Adipocyte (in vitro differentiated cells): ENCODE measurements at regions not wholly inside any gene's neighbourhood (a gene's known extent, or its start where the extent isn't known, plus 50 kb on each side); places are given as distances from the start of the nearest gene placed in this dataset.

ENCODE experiments used
- DNase-seq: peaks from one replicate; pipeline ENCODE4 v3.0.0-alpha.2; 2015; ENCODE audit warnings: low read depth
- H3K27me3 ChIP-seq: replicated peaks from 2 replicates; pipeline ENCODE4 v1.7.0; 2013; ENCODE audit warnings: mild to moderate bottlenecking, low read length, moderate library complexity; ENCODE audit not compliant: control insufficient read depth, insufficient read depth
- H3K36me3 ChIP-seq: 2 replicates; pipeline ENCODE4 v1.7.0; 2013; ENCODE audit warnings: low read length, mild to moderate bottlenecking, moderate library complexity; ENCODE audit not compliant: control insufficient read depth, insufficient read depth, severe bottlenecking
- H3K4me1 ChIP-seq: 2 replicates; pipeline ENCODE4 v1.7.0; 2013; ENCODE audit warnings: mild to moderate bottlenecking, low read length, moderate library complexity; ENCODE audit not compliant: control insufficient read depth, insufficient read depth
- H3K4me3 ChIP-seq: 2 replicates; pipeline ENCODE4 v1.7.0; 2013; ENCODE audit warnings: mild to moderate bottlenecking, low read length, moderate library complexity
- H3K9ac ChIP-seq: 2 replicates; pipeline ENCODE4 v1.7.0; 2013; ENCODE audit warnings: mild to moderate bottlenecking, low read length, moderate library complexity
- H3K9me3 ChIP-seq: 2 replicates; pipeline ENCODE4 v1.7.0; 2013; ENCODE audit warnings: mild to moderate bottlenecking, low read length, moderate library complexity; ENCODE audit not compliant: control insufficient read depth

DNA sequence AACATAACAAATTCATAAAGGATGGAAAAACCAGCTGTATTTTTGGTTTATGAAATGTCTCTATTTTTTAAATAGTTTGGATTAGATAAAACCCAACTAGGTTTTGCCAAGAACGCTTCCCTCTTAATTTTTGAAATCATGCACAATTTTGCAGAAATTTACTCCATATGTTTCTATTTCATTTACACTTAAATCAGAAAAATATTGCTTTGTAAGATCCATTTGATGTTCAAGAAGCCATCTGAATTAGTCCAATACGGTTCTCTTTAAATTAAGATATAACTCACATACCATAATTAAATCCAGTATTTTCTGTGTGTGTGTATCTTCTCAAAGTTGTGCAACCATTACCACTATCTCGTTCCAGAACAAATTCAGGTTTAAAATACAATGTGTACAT, 78.6 kb upstream of the FBXL7 start:
- no peaks in the 10 kb centered on the region for H3K36me3 ChIP-seq
- peaks cover 43% of the 10 kb centered on the region for H3K4me1 ChIP-seq
- H3K4me3 ChIP-seq = no peak overlapping the region
- no peaks in the 10 kb centered on the region for H3K9me3 ChIP-seq
- H3K9ac ChIP-seq = peak overlapping the region; percentile 55
- H3K27me3 ChIP-seq = no peaks in the 10 kb centered on the region
- DNase-seq = no peak

DNA sequence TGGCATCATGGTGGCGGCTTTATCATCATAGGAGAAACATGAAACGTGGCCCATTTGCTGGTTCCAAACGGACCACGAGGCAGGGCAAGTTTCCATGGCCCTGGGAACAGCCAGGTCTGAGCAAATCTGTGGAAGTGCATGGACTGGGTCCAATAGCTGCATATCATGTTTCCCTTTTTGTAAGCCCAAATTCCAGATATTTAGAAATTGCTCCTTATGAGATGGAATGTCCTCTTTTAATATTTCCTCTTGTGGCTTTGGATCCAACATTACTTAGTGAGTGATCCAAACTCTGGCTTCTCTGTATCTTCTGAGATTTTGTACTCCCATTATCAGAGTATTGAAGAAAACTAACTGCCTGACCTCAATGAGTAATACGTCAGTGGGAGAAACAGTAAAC, 79.8 kb upstream of the FBXL7 start:
- no peaks in the 10 kb centered on the region for H3K36me3 ChIP-seq
- no peaks in the 10 kb centered on the region for H3K27me3 ChIP-seq
- DNase-seq = no peak
- H3K4me1 ChIP-seq = peaks cover 39% of the 10 kb centered on the region
- no peak overlapping the region for H3K4me3 ChIP-seq
- H3K9ac ChIP-seq = no peak overlapping the region
- no peaks in the 10 kb centered on the region for H3K9me3 ChIP-seq

DNA sequence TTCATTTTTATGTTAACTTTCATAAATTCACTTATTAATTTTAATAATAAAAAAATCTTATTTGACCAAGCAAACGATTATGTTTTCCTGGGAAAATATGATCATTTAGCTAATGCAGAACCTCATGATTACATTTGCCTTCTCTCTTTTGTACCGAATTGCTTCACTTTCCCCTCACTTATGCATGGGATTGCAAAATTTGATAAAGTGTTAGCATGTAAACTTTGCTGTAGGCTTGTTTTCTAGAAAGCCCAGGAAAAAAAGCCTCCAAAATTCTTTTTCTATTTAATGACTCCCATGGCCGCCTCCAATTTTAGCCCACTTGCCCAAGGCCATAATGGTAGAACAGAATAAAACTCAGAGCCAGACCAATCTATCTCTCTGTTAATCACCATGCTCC, 82.8 kb upstream of the FBXL7 start:
- no peaks in the 10 kb centered on the region for H3K9me3 ChIP-seq
- H3K36me3 ChIP-seq = no peaks in the 10 kb centered on the region
- no peak for DNase-seq
- H3K4me3 ChIP-seq = no peak overlapping the region
- peaks cover 25% of the 10 kb centered on the region for H3K4me1 ChIP-seq
- peaks cover 3% of the 10 kb centered on the region for H3K27me3 ChIP-seq
- H3K9ac ChIP-seq = no peak overlapping the region

DNA sequence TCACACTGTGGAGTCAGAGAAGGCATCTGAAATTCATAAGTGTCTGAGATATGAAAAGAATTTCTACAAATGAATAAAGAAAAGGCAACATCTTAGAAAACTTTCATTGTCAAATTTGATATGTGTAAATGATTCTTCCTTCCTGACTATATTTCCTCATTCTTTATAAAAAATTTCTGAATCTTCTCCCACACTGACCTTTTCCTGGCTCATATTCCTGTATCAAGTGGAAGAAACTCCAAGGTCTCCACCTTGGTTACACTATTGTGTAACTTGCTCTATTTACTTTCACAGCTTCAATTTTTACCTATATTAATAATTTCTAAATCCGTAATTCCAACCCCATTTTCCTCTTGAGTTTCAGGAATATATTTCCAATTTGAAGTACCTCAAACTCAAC, 93.5 kb upstream of the FBXL7 start:
- DNase-seq = no peak
- no peak overlapping the region for H3K9ac ChIP-seq
- H3K4me1 ChIP-seq = no peaks in the 10 kb centered on the region
- H3K4me3 ChIP-seq = no peak overlapping the region
- no peaks in the 10 kb centered on the region for H3K27me3 ChIP-seq
- peaks cover 15% of the 10 kb centered on the region for H3K9me3 ChIP-seq
- no peaks in the 10 kb centered on the region for H3K36me3 ChIP-seq

DNA sequence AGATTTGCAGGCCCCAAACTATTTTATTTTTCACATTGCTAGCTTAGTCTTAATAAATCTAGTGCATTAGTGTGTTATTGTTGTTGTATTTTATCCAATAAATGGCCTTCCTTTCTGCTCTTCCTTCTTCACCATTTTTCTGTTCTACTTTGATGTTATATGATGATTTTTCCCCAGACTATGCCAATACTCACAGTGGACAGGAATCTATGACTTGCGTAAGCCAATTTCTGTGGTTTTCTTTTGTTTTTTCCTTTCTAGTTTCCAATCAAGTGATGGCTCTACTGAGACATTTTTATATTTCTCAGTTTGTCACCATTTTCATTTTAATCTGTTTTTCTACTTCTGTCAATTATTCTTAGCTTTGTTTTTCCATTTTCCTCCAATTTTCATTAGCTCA, 106.8 kb upstream of the FBXL7 start:
- H3K9ac ChIP-seq = no peak overlapping the region
- peaks cover 18% of the 10 kb centered on the region for H3K4me1 ChIP-seq
- no peak for DNase-seq
- no peaks in the 10 kb centered on the region for H3K36me3 ChIP-seq
- no peak overlapping the region for H3K4me3 ChIP-seq
- no peaks in the 10 kb centered on the region for H3K9me3 ChIP-seq
- no peaks in the 10 kb centered on the region for H3K27me3 ChIP-seq

DNA sequence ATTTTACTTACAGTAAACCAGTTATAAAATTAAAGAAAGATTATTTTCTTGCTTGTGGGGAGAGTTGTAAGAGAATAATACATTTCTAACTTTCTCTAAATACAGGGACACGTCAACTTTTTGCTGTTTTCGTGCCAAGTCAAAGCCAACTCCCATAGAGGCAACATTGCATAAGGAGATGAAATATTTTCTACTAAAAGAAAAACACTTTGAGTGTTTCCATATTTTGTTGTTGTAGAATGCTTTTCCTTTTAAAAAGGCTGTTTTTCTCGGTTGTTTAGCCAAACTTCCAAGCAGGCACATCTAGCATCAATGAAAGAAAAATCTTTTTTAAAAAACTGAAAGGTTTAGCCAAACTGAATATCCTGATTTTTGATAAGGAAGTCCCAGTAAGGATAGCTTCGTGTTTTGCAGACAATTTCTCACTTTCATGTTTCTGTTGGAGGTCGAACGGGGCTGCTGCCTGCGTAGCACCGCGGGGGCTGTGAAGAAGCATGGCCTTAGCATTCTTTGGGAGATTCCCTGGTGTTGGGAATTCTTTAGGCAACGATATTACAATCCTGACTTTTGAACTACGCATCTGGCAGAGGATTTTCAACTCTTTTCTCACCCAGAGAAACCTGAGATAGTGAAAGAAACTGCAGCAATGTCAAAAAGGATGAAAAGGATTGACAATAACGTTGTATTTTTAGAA, 108.1 kb upstream of the FBXL7 start:
- no peaks in the 10 kb centered on the region for H3K36me3 ChIP-seq
- peaks cover 18% of the 10 kb centered on the region for H3K4me1 ChIP-seq
- peak overlapping the region; percentile 76 for H3K9ac ChIP-seq
- no peaks in the 10 kb centered on the region for H3K9me3 ChIP-seq
- H3K27me3 ChIP-seq = no peaks in the 10 kb centered on the region
- DNase-seq = peak; percentile 25
- peak overlapping the region; percentile 78 for H3K4me3 ChIP-seq

DNA sequence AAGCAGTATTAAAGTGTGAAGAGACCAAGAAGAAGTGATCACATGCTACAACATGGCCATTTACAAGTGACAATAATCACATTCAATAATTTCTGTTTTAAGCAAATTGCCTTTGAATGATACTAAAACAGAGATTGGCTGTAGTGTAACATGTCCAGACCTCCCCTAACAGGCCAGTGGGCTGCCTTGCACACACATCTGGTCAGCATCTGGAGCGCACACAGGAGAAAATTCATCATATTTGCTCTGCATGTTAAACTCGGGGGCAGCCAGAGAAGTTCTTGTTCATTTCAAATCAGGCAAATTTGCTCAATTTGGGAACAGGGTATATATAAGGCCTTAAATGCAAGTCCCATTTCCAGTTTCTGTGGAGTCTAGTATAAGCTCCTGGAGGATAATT, 111.1 kb upstream of the FBXL7 start:
- peaks cover 18% of the 10 kb centered on the region for H3K4me1 ChIP-seq
- H3K36me3 ChIP-seq = no peaks in the 10 kb centered on the region
- H3K27me3 ChIP-seq = peaks cover 7% of the 10 kb centered on the region
- H3K4me3 ChIP-seq = no peak overlapping the region
- no peak overlapping the region for H3K9ac ChIP-seq
- no peaks in the 10 kb centered on the region for H3K9me3 ChIP-seq
- no peak for DNase-seq

DNA sequence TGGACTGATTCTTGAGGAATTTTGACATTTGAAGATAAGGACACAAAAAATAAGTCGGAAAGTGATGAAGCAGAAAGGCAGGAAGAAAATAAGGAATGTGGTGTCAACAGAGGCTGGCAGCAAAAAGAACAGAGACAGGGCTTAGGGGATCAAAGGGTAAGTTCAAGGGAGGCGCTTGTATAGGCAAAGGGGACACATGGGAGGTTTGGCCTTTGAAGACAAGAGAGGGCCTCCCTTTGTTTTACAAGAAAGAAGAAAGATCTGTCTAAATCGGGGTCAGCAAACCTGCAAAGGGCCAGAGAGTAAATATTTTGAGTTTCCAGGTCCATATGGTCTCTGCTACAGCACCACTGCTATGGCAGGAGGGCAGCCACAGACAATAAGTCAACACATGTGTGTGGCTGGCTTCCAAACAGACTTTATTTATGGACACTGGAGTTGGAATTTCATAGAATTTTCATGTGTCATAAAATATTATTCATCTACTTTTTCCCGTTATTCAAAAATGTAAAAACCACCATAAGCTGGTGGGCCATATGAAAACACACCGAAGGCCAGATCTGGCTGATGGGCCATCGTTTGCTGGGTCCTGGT, 112.0 kb upstream of the FBXL7 start:
- Histone ChIP-seq H3K4me3 (no peak overlapping the region), H3K9ac (no peak overlapping the region), H3K9me3 (no peaks in the 10 kb centered on the region), H3K4me1 (peaks cover 15% of the 10 kb centered on the region), H3K27me3 (peaks cover 7% of the 10 kb centered on the region), H3K36me3 (no peaks in the 10 kb centered on the region)
- no peak for DNase-seq

DNA sequence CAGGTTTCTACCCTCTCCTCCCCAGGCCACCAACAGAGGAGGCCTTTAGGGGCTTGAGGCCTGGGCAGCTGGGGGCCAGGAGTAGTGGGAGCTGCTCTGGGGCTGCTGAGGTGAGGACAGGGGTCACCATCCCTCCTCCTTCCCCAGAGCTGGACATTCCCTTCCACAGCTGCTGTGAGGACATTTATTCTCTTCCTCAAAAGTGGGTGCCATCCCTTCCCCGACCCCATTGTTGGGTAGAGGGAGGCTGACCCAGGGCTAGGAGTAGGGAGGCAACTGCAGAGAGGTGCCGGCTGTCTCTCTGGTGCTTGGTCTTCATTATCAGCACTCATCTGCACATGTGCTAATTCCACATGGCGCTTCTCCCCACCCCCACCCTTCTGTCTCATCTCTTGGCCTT, 113.9 kb upstream of the FBXL7 start:
- Histone ChIP-seq H3K9ac (no peak overlapping the region), H3K4me3 (no peak overlapping the region), H3K9me3 (no peaks in the 10 kb centered on the region), H3K36me3 (no peaks in the 10 kb centered on the region), H3K4me1 (no peaks in the 10 kb centered on the region), H3K27me3 (peaks cover 7% of the 10 kb centered on the region)
- DNase-seq = no peak

DNA sequence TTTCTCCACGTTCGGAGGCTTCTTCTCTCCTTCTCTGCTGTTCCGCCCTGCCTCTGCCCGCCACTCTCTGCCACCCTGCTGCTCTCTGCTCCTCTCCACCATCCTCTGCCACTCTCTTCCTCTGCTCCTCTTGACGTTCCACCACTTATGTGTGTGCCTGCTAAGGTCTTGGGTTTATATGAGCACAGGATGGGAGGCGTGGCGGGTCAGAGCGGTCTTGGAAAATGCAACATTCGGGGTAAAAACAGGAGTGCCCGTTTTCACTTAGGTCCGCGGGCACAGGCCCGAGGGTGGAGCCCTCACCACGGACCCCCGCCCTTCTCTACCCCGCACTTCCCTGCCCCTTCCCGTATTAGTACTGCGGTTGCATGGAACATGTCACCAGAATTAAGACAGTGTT, 114.4 kb upstream of the FBXL7 start:
- DNase-seq = no peak
- Histone ChIP-seq H3K36me3 (no peaks in the 10 kb centered on the region), H3K9me3 (no peaks in the 10 kb centered on the region), H3K4me1 (no peaks in the 10 kb centered on the region), H3K4me3 (no peak overlapping the region), H3K27me3 (peaks cover 7% of the 10 kb centered on the region), H3K9ac (no peak overlapping the region)

DNA sequence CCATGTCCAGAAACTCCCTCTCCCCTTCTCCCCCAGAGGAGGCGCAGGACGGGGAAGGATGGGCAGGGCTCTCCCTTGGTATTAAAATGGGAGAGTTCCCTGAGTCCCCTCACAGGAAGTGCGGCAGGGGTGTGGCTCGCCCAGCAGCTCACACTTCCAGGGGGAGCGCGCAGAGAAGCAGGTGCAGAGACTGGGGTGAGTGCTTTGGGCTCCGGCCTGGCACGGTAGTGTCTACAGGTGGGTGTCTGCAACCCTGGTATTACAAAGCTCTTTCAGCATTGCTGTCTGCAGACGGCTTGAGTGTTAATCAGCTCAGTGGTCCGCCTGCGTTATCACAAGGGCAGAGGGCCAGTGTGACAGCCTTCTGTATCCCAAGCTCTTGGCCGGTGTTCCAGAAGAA, 114.9 kb upstream of the FBXL7 start:
- DNase-seq = no peak
- H3K4me3 ChIP-seq = no peak overlapping the region
- H3K9ac ChIP-seq = no peak overlapping the region
- peaks cover 7% of the 10 kb centered on the region for H3K27me3 ChIP-seq
- no peaks in the 10 kb centered on the region for H3K4me1 ChIP-seq
- no peaks in the 10 kb centered on the region for H3K36me3 ChIP-seq
- no peaks in the 10 kb centered on the region for H3K9me3 ChIP-seq

DNA sequence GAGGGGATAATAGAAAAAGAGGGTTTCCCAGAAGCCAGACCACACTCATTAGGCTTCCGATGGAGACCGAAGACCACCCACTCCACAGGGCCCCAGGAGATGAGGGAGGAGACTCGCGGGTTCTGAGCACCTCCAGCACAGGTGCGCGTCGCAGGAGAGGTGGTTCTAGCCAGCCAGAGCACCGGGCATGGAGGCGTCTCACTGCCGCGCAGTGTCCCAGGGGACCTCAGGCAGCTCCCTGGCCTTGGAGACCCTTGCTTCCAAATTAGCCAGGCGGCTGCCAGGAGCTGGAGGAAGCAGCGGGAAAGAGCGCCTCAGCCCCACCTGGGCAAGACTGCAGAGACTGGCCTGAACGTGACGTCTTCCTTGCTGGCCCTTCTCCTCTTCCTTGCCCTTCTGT, 115.4 kb upstream of the FBXL7 start:
- no peaks in the 10 kb centered on the region for H3K36me3 ChIP-seq
- no peak for DNase-seq
- H3K4me1 ChIP-seq = no peaks in the 10 kb centered on the region
- no peaks in the 10 kb centered on the region for H3K9me3 ChIP-seq
- H3K4me3 ChIP-seq = no peak overlapping the region
- peaks cover 7% of the 10 kb centered on the region for H3K27me3 ChIP-seq
- H3K9ac ChIP-seq = no peak overlapping the region
